IPS-15b (cell line): ENCODE measurements at regions not wholly inside any gene's neighbourhood (a gene's known extent, or its start where the extent isn't known, plus 50 kb on each side); places are given as distances from the start of the nearest gene placed in this dataset.

ENCODE experiments used
- H3K27me3 ChIP-seq: one replicate; pipeline ENCODE4 v1.6.1; 2013; ENCODE audit warnings: low read length; ENCODE audit not compliant: control insufficient read depth, insufficient read depth
- H3K36me3 ChIP-seq: one replicate; pipeline ENCODE4 v1.6.1; 2013; ENCODE audit warnings: low read length; ENCODE audit not compliant: control insufficient read depth, insufficient read depth
- H3K4me1 ChIP-seq: one replicate; pipeline ENCODE4 v1.6.1; 2013; ENCODE audit warnings: mild to moderate bottlenecking, low read length; ENCODE audit not compliant: control insufficient read depth, insufficient read depth
- H3K4me3 ChIP-seq: one replicate; pipeline ENCODE4 v1.5.1; 2013; ENCODE audit warnings: low read depth, low read length
- H3K9ac ChIP-seq: one replicate; pipeline ENCODE4 v1.6.1; 2013; ENCODE audit warnings: low read depth, mild to moderate bottlenecking, low read length
- H3K9me3 ChIP-seq: one replicate; pipeline ENCODE4 v1.6.1; 2013; ENCODE audit warnings: mild to moderate bottlenecking, low read length; ENCODE audit not compliant: control insufficient read depth, insufficient read depth

GRCh38 chr18:43482600-43482999 is 205.3 kb upstream of the SYT4 start:
- H3K9me3 ChIP-seq: peaks cover 17% of the 10 kb centered on the region
- H3K4me3 ChIP-seq: no peak overlapping the region
- no peaks in the 10 kb centered on the region for H3K36me3 ChIP-seq
- no peaks in the 10 kb centered on the region for H3K27me3 ChIP-seq
- H3K4me1 ChIP-seq: no peaks in the 10 kb centered on the region
- H3K9ac ChIP-seq: no peak overlapping the region

GRCh38 chr18:43484710-43485109 is 207.4 kb upstream of the SYT4 start:
- Histone ChIP-seq H3K4me3 (no peak overlapping the region), H3K36me3 (no peaks in the 10 kb centered on the region), H3K4me1 (no peaks in the 10 kb centered on the region), H3K9me3 (peaks cover 17% of the 10 kb centered on the region), H3K9ac (no peak overlapping the region), H3K27me3 (no peaks in the 10 kb centered on the region)

- H3K4me1 ChIP-seq: no peaks in the 10 kb centered on the region
- H3K27me3 ChIP-seq: no peaks in the 10 kb centered on the region
- no peak overlapping the region for H3K4me3 ChIP-seq
- H3K9ac ChIP-seq: no peak overlapping the region
- H3K36me3 ChIP-seq: no peaks in the 10 kb centered on the region
- peaks cover 17% of the 10 kb centered on the region for H3K9me3 ChIP-seq
These were observed 208.3 kb upstream of the SYT4 start for GRCh38 chr18:43485545-43485963.

GRCh38 chr18:43486462-43486861 is 209.2 kb upstream of the SYT4 start:
- Histone ChIP-seq H3K4me3 (no peak overlapping the region), H3K9ac (no peak overlapping the region), H3K27me3 (no peaks in the 10 kb centered on the region), H3K36me3 (no peaks in the 10 kb centered on the region), H3K9me3 (peaks cover 17% of the 10 kb centered on the region), H3K4me1 (no peaks in the 10 kb centered on the region)

GRCh38 chr18:43501099-43501498 is 223.8 kb upstream of the SYT4 start:
- Histone ChIP-seq H3K9me3 (no peaks in the 10 kb centered on the region), H3K9ac (no peak overlapping the region), H3K36me3 (no peaks in the 10 kb centered on the region), H3K4me3 (no peak overlapping the region), H3K27me3 (no peaks in the 10 kb centered on the region), H3K4me1 (no peaks in the 10 kb centered on the region)

GRCh38 chr18:43506935-43507334 is 229.6 kb upstream of the SYT4 start:
- Histone ChIP-seq H3K9me3 (peaks cover 14% of the 10 kb centered on the region), H3K4me3 (no peak overlapping the region), H3K27me3 (no peaks in the 10 kb centered on the region), H3K36me3 (no peaks in the 10 kb centered on the region), H3K4me1 (no peaks in the 10 kb centered on the region), H3K9ac (no peak overlapping the region)

GRCh38 chr18:43507842-43508481 is 230.7 kb upstream of the SYT4 start:
- Histone ChIP-seq H3K4me1 (no peaks in the 10 kb centered on the region), H3K36me3 (no peaks in the 10 kb centered on the region), H3K4me3 (no peak overlapping the region), H3K27me3 (no peaks in the 10 kb centered on the region), H3K9me3 (peaks cover 14% of the 10 kb centered on the region), H3K9ac (no peak overlapping the region)

GRCh38 chr18:43514747-43515146 is 237.5 kb upstream of the SYT4 start:
- Histone ChIP-seq H3K9ac (no peak overlapping the region), H3K27me3 (no peaks in the 10 kb centered on the region), H3K4me3 (no peak overlapping the region), H3K4me1 (no peaks in the 10 kb centered on the region), H3K36me3 (no peaks in the 10 kb centered on the region), H3K9me3 (peaks cover 18% of the 10 kb centered on the region)

- Histone ChIP-seq H3K9ac (no peak overlapping the region), H3K36me3 (no peaks in the 10 kb centered on the region), H3K4me3 (no peak overlapping the region), H3K4me1 (no peaks in the 10 kb centered on the region), H3K27me3 (no peaks in the 10 kb centered on the region), H3K9me3 (peaks cover 18% of the 10 kb centered on the region)
These were observed 238.2 kb upstream of the SYT4 start for GRCh38 chr18:43515481-43515880.

GRCh38 chr18:43524260-43524659 is 247.0 kb upstream of the SYT4 start:
- H3K27me3 ChIP-seq: no peaks in the 10 kb centered on the region
- H3K4me3 ChIP-seq: no peak overlapping the region
- no peaks in the 10 kb centered on the region for H3K36me3 ChIP-seq

GRCh38 chr18:43525169-43525568 is 247.9 kb upstream of the SYT4 start:
- no peaks in the 10 kb centered on the region for H3K4me1 ChIP-seq
- no peak overlapping the region for H3K9ac ChIP-seq
- H3K27me3 ChIP-seq: no peaks in the 10 kb centered on the region
- H3K9me3 ChIP-seq: no peaks in the 10 kb centered on the region
- H3K4me3 ChIP-seq: no peak overlapping the region
- no peaks in the 10 kb centered on the region for H3K36me3 ChIP-seq

More at GRCh38 chr18:43524260-43524659, 247.0 kb upstream of the SYT4 start:
- Histone ChIP-seq H3K4me1 (no peaks in the 10 kb centered on the region), H3K9me3 (no peaks in the 10 kb centered on the region), H3K9ac (no peak overlapping the region)

- no peaks in the 10 kb centered on the region for H3K27me3 ChIP-seq
- H3K9me3 ChIP-seq: no peaks in the 10 kb centered on the region
- no peak overlapping the region for H3K9ac ChIP-seq
These were observed 249.3 kb upstream of the SYT4 start for GRCh38 chr18:43526426-43527145.

More at GRCh38 chr18:43526426-43527145, 249.3 kb upstream of the SYT4 start:
- no peaks in the 10 kb centered on the region for H3K4me1 ChIP-seq
- no peaks in the 10 kb centered on the region for H3K36me3 ChIP-seq
- no peak overlapping the region for H3K4me3 ChIP-seq
